ENCODE measurements at regions not wholly inside any gene's neighbourhood (a gene's known extent, or its start where the extent isn't known, plus 50 kb on each side); places are given as distances from the start of the nearest gene placed in this dataset.

DNA sequence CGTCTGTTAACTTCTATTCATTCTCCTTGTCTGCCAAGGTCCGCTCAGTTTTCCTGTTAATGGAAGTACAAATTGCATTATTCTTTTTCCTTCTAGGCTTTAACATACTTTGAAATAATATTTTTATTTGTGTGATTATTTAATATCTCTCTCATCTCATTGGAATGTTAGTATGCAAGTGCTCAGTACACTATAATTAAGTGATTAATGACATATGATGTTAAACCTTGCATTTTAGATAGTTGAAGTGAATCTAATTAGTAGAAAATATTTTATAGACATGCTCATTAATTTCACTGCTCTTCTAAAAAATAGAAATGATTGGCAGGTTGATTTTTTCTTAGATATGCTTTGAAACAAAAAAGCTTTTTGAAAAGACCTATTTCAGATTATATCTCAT is 1079.8 kb downstream of the RAPGEF2 start:
- 21 to 37% methylated on average over 2 of the region's 2 CpGs for WGBS, 2 donors

DNA sequence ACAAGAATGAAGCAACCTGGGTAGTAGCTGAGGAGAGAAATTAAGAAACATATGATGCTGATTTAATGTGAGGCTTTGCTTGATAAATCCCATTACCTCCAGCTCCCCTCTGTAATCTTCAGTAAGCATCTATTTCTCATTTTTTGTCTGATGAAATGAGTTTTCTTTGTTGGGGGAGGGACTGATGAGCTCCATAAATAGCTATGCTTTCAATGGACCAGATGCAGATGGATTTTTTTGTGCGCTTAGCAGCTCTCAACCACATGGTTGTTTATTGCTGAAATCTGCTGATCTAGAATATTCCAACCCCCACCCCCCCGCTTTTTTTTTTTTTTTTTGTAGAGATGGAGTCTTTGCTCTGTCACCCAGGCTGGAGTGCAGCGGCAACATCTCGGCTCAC is 1082.0 kb downstream of the RAPGEF2 start:
- 90 to 96% methylated on average over 4 of the region's 4 CpGs for WGBS, 2 donors
- no peak overlapping the region for H3K27ac ChIP-seq (ENCODE audit: low read depth in 1 of 2, low read length in 2 of 2)

More for the DNA sequence above, 1079.8 kb downstream of the RAPGEF2 start:
- Histone ChIP-seq H3K9me3 (ENCODE audit: control insufficient read depth, low read length) (no peaks in the 10 kb centered on the region), H3K36me3 (ENCODE audit: control insufficient read depth in 1 of 2, insufficient read depth in 2 of 2, low read length in 1 of 2) (no peaks in the 10 kb centered on the region), H3K27me3 (ENCODE audit: control insufficient read depth in 1 of 2, insufficient read depth in 2 of 2, low read length in 1 of 2) (no peaks in the 10 kb centered on the region), H3K4me1 (ENCODE audit: control insufficient read depth in 1 of 2, insufficient read depth in 2 of 2, low read length in 2 of 2) (no peaks in the 10 kb centered on the region), H3K4me3 (ENCODE audit: low read length in 2 of 2) (no peak overlapping the region), H3K27ac (ENCODE audit: low read depth in 1 of 2, low read length in 2 of 2) (no peak overlapping the region)
- DNase-seq (no peak), ATAC-seq (ENCODE audit: low FRiP score) (no peak)
- intact Hi-C loops (cut with DNase I) = no loop called here

DNA sequence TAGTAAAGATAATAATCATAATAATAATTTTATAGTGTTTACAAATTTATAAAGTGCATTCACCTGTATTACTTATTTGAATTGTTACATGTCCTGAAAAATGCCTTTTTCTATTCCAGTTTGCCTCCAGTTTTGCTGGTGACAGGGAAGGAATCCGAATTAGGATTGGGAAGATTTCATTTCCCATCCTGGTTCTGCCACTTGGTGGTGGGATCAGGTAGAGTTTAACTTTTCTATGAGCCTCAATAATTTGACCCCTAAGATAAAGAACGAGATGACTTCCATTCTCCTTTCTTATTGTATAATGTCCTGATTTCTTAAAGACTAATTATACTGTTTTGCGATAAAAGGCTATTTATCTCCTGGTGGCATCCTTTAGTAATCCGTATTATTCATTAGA is 1090.9 kb downstream of the RAPGEF2 start:
- ATAC-seq (ENCODE audit: low FRiP score) (no peak), DNase-seq (no peak)
- H3K27ac ChIP-seq (ENCODE audit: low read depth in 1 of 2, low read length in 2 of 2) = no peak overlapping the region
- intact Hi-C loops (cut with DNase I) = no loop called here
- no peak overlapping the region for H3K4me3 ChIP-seq (ENCODE audit: low read length in 2 of 2)
- H3K36me3 ChIP-seq (ENCODE audit: control insufficient read depth in 1 of 2, insufficient read depth in 2 of 2, low read length in 1 of 2) = no peaks in the 10 kb centered on the region
- H3K27me3 ChIP-seq (ENCODE audit: control insufficient read depth in 1 of 2, insufficient read depth in 2 of 2, low read length in 1 of 2) = no peaks in the 10 kb centered on the region
- no peaks in the 10 kb centered on the region for H3K4me1 ChIP-seq (ENCODE audit: control insufficient read depth in 1 of 2, insufficient read depth in 2 of 2, low read length in 2 of 2)
- 86 to 93% methylated on average over 4 of the region's 4 CpGs for WGBS, 2 donors
- H3K9me3 ChIP-seq (ENCODE audit: control insufficient read depth, low read length) = no peaks in the 10 kb centered on the region

More for the DNA sequence above, 1082.0 kb downstream of the RAPGEF2 start:
- H3K9me3 ChIP-seq (ENCODE audit: control insufficient read depth, low read length) = no peaks in the 10 kb centered on the region
- intact Hi-C loops (cut with DNase I) = no loop called here
- H3K36me3 ChIP-seq (ENCODE audit: control insufficient read depth in 1 of 2, insufficient read depth in 2 of 2, low read length in 1 of 2) = no peaks in the 10 kb centered on the region
- H3K4me3 ChIP-seq (ENCODE audit: low read length in 2 of 2) = no peak overlapping the region
- no peaks in the 10 kb centered on the region for H3K27me3 ChIP-seq (ENCODE audit: control insufficient read depth in 1 of 2, insufficient read depth in 2 of 2, low read length in 1 of 2)
- ATAC-seq (ENCODE audit: low FRiP score) (no peak), DNase-seq (no peak)
- no peaks in the 10 kb centered on the region for H3K4me1 ChIP-seq (ENCODE audit: control insufficient read depth in 1 of 2, insufficient read depth in 2 of 2, low read length in 2 of 2)

GRCh38 chr4:160194716-160195115 is 1091.8 kb downstream of the RAPGEF2 start:
- DNase-seq = no peak
- Histone ChIP-seq H3K4me3 (ENCODE audit: low read length in 2 of 2) (no peak overlapping the region), H3K27me3 (ENCODE audit: control insufficient read depth in 1 of 2, insufficient read depth in 2 of 2, low read length in 1 of 2) (no peaks in the 10 kb centered on the region), H3K4me1 (ENCODE audit: control insufficient read depth in 1 of 2, insufficient read depth in 2 of 2, low read length in 2 of 2) (no peaks in the 10 kb centered on the region), H3K9me3 (ENCODE audit: control insufficient read depth, low read length) (no peaks in the 10 kb centered on the region), H3K27ac (ENCODE audit: low read depth in 1 of 2, low read length in 2 of 2) (no peak overlapping the region), H3K36me3 (ENCODE audit: control insufficient read depth in 1 of 2, insufficient read depth in 2 of 2, low read length in 1 of 2) (no peaks in the 10 kb centered on the region)
- intact Hi-C loops (cut with DNase I) = no loop called here
- 72 to 76% methylated on average over 5 of the region's 5 CpGs for WGBS, 2 donors
- ATAC-seq (ENCODE audit: low FRiP score) = no peak

GRCh38 chr4:160202802-160203201 is 1099.9 kb downstream of the RAPGEF2 start:
- H3K9me3 ChIP-seq (ENCODE audit: control insufficient read depth, low read length) = no peaks in the 10 kb centered on the region
- WGBS, 2 donors = 29 to 38% methylated on average over 2 of the region's 2 CpGs
- no peaks in the 10 kb centered on the region for H3K4me1 ChIP-seq (ENCODE audit: control insufficient read depth in 1 of 2, insufficient read depth in 2 of 2, low read length in 2 of 2)
- ATAC-seq (ENCODE audit: low FRiP score) (no peak), DNase-seq (no peak)
- intact Hi-C loops (cut with DNase I) = no loop called here
- H3K27ac ChIP-seq (ENCODE audit: low read depth in 1 of 2, low read length in 2 of 2) = no peak overlapping the region
- no peaks in the 10 kb centered on the region for H3K27me3 ChIP-seq (ENCODE audit: control insufficient read depth in 1 of 2, insufficient read depth in 2 of 2, low read length in 1 of 2)
- H3K36me3 ChIP-seq (ENCODE audit: control insufficient read depth in 1 of 2, insufficient read depth in 2 of 2, low read length in 1 of 2) = no peaks in the 10 kb centered on the region
- no peak overlapping the region for H3K4me3 ChIP-seq (ENCODE audit: low read length in 2 of 2)

- no peaks in the 10 kb centered on the region for H3K27me3 ChIP-seq (ENCODE audit: control insufficient read depth in 1 of 2, insufficient read depth in 2 of 2, low read length in 1 of 2)
- no peaks in the 10 kb centered on the region for H3K9me3 ChIP-seq (ENCODE audit: control insufficient read depth, low read length)
- H3K36me3 ChIP-seq (ENCODE audit: control insufficient read depth in 1 of 2, insufficient read depth in 2 of 2, low read length in 1 of 2) = no peaks in the 10 kb centered on the region
- 38 to 45% methylated on average over 3 of the region's 3 CpGs for WGBS, 2 donors
- H3K4me3 ChIP-seq (ENCODE audit: low read length in 2 of 2) = no peak overlapping the region
- intact Hi-C loops (cut with DNase I) = no loop called here
- ATAC-seq (ENCODE audit: low FRiP score) (no peak), DNase-seq (no peak)
- H3K27ac ChIP-seq (ENCODE audit: low read depth in 1 of 2, low read length in 2 of 2) = no peak overlapping the region
- H3K4me1 ChIP-seq (ENCODE audit: control insufficient read depth in 1 of 2, insufficient read depth in 2 of 2, low read length in 2 of 2) = no peaks in the 10 kb centered on the region
These were observed 1109.2 kb downstream of the RAPGEF2 start for GRCh38 chr4:160212078-160212477.

DNA sequence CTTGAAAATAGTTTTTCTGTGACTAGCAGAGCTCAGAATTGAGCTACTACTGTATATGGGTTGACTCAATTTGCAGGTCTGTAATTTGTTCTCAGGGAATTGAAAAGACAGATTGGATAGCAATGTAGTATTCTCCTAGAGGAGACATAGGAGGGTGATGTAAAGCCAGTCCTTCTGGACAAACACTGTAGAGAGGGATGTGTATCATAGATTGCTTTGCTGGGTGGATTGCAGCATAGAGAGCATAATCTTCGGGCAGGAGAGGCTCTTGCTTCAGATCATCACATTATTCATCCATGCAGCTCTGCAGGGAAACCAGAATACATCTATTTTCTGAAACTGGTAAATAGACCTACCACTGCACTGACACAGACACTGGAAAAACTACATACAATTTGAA is 1110.5 kb downstream of the RAPGEF2 start:
- no peaks in the 10 kb centered on the region for H3K9me3 ChIP-seq (ENCODE audit: control insufficient read depth, low read length)
- no peak overlapping the region for H3K27ac ChIP-seq (ENCODE audit: low read depth in 1 of 2, low read length in 2 of 2)
- WGBS, 2 donors = 66 to 67% methylated on average over 1 of the region's 1 CpG
- H3K27me3 ChIP-seq (ENCODE audit: control insufficient read depth in 1 of 2, insufficient read depth in 2 of 2, low read length in 1 of 2) = no peaks in the 10 kb centered on the region
- ATAC-seq (ENCODE audit: low FRiP score) (no peak), DNase-seq (no peak)
- no peaks in the 10 kb centered on the region for H3K4me1 ChIP-seq (ENCODE audit: control insufficient read depth in 1 of 2, insufficient read depth in 2 of 2, low read length in 2 of 2)
- no peak overlapping the region for H3K4me3 ChIP-seq (ENCODE audit: low read length in 2 of 2)
- intact Hi-C loops (cut with DNase I) = no loop called here
- no peaks in the 10 kb centered on the region for H3K36me3 ChIP-seq (ENCODE audit: control insufficient read depth in 1 of 2, insufficient read depth in 2 of 2, low read length in 1 of 2)

DNA sequence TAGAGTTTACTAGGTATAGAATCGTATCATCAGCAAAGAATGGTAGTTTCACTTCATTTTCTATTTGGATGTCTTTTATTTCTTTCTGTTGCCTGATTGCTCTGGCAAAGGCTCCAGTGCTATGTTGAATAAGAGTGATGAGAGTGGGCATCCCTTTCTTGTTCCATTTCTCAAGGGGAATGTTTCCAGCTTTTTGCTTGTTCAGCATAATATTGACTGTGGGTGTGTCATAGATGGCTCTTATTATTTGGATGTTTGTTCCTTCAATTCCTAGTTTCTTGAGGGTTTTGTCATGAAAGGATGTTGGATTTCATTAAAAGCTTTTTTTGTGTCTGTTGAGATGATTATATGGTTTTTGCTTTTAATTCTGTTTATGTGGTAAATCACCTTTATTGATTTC is 1114.5 kb downstream of the RAPGEF2 start:
- ATAC-seq (ENCODE audit: low FRiP score) = no peak

DNA sequence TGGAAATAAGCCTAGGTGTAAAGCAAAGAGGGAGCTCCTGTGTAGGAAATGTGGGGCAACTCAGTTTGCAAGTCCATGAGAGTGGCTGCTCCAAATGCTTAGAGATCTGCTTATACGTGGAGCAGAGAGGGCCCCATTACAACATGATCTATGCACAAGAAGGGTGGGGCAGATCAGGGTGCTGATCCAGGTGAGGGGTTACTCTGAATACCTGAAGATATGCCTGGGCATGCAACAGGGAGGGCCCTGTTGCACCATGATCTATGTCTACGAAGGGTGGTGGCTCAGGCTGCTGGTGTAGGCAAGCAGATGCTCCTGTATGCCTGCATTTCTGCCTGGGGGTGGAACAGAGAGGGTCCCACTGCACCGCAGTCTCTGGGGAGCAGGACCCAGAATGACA is 1121.2 kb downstream of the RAPGEF2 start:
- Histone ChIP-seq H3K27me3 (ENCODE audit: control insufficient read depth in 1 of 2, insufficient read depth in 2 of 2, low read length in 1 of 2) (no peaks in the 10 kb centered on the region), H3K36me3 (ENCODE audit: control insufficient read depth in 1 of 2, insufficient read depth in 2 of 2, low read length in 1 of 2) (no peaks in the 10 kb centered on the region), H3K4me1 (ENCODE audit: control insufficient read depth in 1 of 2, insufficient read depth in 2 of 2, low read length in 2 of 2) (no peaks in the 10 kb centered on the region), H3K9me3 (ENCODE audit: control insufficient read depth, low read length) (peaks cover 1% of the 10 kb centered on the region), H3K4me3 (ENCODE audit: low read length in 2 of 2) (no peak overlapping the region), H3K27ac (ENCODE audit: low read depth in 1 of 2, low read length in 2 of 2) (no peak overlapping the region)
- DNase-seq (no peak), ATAC-seq (ENCODE audit: low FRiP score) (no peak)
- intact Hi-C loops (cut with DNase I) = no loop called here
- WGBS, 2 donors = 85 to 89% methylated on average over 3 of the region's 3 CpGs

More for the DNA sequence above, 1114.5 kb downstream of the RAPGEF2 start:
- no peak for DNase-seq
- no peaks in the 10 kb centered on the region for H3K4me1 ChIP-seq (ENCODE audit: control insufficient read depth in 1 of 2, insufficient read depth in 2 of 2, low read length in 2 of 2)
- H3K4me3 ChIP-seq (ENCODE audit: low read length in 2 of 2) = no peak overlapping the region
- H3K36me3 ChIP-seq (ENCODE audit: control insufficient read depth in 1 of 2, insufficient read depth in 2 of 2, low read length in 1 of 2) = no peaks in the 10 kb centered on the region
- no peaks in the 10 kb centered on the region for H3K27me3 ChIP-seq (ENCODE audit: control insufficient read depth in 1 of 2, insufficient read depth in 2 of 2, low read length in 1 of 2)
- 91 to 95% methylated on average over 1 of the region's 1 CpG for WGBS, 2 donors
- intact Hi-C loops (cut with DNase I) = no loop called here
- H3K27ac ChIP-seq (ENCODE audit: low read depth in 1 of 2, low read length in 2 of 2) = no peak overlapping the region
- no peaks in the 10 kb centered on the region for H3K9me3 ChIP-seq (ENCODE audit: control insufficient read depth, low read length)
